Globus pallidus (tissue), 1 donor: ENCODE measurements at regions not wholly inside any gene's neighbourhood (a gene's known extent, or its start where the extent isn't known, plus 50 kb on each side); places are given as distances from the start of the nearest gene placed in this dataset.
A peak's percentile ranks its signal among the peaks of the same experiment; 100 is the strongest.
"Not testable (repeated sequence)": the region's sequence is repeated elsewhere in the genome, so short reads cannot be mapped to it uniquely, and the experiment has no call there.

Experiments used
- DNase-seq: peaks from one replicate; pipeline ENCODE4 v3.0.0-alpha.2; 2015; ENCODE audit warnings: low spot score

DNA sequence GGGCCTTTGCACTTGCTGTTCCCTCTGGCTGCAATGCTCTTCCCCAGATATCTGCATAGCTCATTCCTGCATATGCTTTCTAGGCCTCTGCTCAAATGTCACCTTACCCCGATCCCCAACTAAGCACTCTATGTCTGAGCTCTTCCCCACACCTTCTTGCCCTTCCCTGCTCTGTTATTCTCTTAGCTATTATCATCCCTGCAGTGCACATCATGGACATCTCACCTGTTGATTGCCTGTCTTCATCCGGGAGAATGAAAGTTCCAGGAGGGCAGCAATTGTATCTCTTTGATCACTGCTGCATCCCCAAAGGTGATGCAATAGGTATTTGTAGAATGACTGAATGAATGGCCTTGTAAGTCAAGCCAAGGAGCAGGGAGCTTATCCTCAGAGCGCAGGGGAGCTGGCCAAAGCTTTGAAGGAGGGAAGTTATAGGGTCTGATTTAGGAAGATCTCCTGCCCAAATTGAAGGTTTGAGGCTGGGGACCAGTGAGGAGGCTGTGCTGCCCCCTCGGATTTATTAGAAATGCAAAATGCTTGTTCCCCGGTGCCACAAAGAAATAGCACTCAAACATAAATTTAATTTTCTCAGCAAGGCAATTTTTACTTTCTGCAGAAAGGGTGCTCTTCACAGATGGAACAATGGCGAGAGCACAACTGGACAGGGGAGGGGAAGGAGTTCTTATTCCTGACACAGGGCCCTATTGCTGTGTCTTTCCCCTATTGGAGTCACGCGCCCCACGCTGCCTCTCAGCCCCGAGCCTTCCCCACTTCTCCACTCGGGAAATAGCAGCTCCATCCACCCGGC is 631.1 kb downstream of the MATN1 start:
- no peak for DNase-seq

DNA sequence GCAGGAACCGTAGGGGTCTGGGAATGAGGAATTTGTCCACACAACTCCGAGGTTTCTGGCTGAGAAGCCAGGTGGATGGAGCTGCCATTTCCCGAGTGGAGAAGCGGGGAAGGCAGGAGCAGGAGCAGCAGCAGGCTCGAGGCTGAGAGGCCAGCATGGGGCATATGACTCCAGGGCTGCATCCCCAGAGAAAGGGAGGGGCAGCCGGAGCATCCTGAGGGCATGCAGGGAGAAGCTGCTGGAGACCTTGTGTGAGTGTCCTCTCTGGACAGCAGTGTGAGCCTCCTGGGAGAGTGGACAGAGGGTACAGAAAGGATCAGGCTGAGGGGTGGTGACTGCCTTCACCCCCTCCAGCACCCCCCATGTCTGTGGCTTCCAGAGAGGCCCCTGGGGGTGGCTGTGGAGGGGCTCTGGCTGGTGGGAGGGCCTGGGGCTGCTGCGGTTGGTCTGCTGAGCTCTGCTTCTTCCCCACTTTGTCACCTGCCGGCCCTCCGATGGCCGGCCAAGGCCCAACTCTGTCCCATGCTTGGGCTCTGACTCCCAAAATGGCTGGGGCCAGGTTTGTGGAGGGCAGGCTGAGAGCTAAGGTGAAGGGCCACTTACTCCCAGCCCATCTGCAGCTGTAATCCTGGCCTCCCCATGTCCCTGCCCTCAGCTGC is 633.1 kb downstream of the MATN1 start:
- no peak for DNase-seq

DNA sequence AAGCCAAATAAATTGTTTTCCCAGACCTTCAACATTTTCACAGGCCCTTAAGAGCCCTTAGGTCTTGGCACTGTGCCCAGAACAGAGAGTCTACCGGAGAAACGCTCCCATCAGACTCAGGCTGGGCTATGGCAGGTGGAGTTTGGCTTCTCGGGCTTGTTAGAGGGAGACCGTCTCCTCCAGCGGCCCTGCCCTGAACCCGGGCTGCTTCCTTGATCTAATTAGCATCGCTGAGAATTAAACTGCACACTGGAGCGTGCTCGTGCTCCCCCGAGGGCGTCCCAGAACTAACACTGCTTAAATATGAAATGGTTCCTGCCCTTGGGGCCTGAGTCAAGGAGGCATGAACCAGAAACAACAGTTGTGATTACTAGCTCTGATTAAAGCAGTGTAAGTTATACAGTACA is 634.4 kb downstream of the MATN1 start:
- DNase-seq = no peak

DNA sequence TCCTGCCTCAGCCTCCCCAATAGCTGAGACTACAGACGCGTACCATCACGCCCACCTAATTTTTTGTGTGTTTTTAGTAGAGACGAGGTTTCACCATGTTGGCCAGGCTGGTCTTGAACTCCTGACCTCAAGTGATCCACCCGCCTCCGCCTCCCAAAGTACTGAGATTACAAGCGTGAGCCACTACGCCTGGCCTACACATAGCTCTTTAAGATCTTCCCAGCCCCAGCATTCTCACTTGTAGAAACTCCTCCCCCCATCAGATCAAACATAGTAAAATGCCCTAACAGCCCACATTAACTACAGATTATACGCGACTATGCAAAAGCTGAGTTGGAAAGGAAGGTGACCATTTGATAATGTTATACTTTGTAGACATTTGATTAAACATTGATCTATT is 634.8 kb downstream of the MATN1 start:
- no peak for DNase-seq

DNA sequence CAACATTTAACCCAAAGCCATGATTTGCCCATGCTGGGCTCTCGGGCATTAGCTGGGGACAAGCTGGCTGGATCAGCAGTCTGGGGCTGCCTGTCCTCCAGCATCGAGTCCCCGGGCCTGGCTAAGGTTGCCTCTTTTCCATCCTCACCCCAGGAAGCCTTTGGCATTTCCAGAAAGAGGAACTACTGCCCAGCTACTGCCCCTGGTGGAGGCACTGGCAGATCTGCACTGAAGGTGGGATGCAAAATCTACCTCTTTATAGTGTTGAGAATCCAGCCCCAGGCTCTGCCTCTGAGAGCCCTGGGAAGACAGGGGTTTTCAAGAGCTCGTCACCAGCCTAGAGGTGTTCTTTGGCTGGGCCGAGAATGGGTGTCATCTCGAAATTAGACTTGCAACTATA is 635.9 kb downstream of the MATN1 start:
- no peak for DNase-seq

DNA sequence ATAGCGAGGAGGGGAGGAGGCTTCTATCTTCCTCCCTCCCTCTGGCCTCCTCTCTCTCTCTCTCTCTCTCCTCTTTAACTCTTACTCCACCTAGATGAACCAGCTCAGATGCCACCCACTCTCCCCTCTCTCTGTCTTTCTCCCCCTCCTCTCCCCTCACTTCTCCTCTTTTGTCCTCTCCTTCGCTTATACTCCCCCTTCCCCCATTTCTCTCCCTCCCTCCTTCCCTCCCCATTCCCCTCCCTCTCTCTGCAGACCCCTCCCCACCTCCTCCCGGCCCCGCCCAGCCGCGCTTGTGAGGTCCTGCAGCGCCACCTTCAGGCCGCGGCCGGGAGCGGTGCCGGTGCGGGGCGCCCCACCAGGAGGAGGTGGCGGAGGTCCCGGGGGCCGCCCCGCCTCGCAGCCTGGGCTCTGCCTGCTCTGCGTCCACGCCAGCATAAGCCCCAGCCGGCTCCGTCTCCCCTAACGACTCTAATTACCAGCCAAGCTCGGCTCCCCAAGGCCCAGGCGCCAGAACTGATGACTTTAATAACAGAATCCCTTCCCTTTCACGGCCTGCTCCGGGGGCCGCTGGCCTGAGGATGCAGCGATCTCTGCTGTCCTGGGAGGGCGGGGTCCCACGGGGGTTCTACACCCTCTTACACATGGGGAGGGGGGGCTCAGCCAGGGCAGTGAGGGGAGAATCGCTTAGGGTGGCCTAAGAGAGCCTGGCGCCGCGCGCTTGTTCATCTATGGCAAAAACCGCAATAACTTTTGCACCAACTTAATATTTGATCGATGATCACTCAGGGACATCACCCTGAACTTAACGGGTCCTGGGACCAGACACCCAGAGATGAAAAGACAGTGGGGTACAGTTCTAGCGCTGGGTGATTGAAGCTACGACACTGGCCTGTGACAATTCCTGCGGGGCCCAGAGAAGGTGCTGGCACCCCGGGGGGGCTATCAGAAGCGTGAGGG is 637.3 kb downstream of the MATN1 start:
- DNase-seq = peak; percentile 3

GRCh38 chr1:30084909-30085571 is 638.3 kb downstream of the MATN1 start:
- DNase-seq = no peak

GRCh38 chr1:30083800-30084464 is 639.5 kb downstream of the MATN1 start:
- no peak for DNase-seq

GRCh38 chr1:30081379-30082102 is 641.8 kb downstream of the MATN1 start:
- no peak for DNase-seq

DNA sequence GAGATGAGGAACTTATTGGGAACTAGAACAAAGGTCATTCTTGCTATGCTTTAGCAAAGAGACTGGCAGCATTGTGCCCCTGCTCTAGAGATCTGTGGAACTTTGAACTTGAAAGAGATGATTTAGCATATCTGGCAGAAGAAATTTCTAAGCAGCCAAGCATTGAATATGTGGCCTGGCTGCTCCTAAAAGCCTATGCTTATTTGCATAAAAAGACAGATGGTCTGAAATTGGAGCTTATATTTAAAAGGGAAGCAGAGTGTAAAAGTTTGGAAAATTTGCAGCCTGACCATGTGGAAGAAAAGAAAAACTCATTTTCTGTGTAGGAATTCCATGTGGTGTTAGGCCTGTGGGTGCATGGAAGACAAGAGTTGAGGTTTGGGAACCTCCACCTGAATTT is 647.5 kb downstream of the MATN1 start:
- not testable (repeated sequence) for DNase-seq

- no peak for DNase-seq
These were observed 654.5 kb downstream of the MATN1 start for GRCh38 chr1:30068787-30069472.

GRCh38 chr1:30064547-30064946 is 658.8 kb downstream of the MATN1 start:
- DNase-seq = no peak

GRCh38 chr1:30063621-30064280 is 659.6 kb downstream of the MATN1 start:
- no peak for DNase-seq

- no peak for DNase-seq
These were observed 661.8 kb downstream of the MATN1 start for GRCh38 chr1:30061292-30062220.

DNA sequence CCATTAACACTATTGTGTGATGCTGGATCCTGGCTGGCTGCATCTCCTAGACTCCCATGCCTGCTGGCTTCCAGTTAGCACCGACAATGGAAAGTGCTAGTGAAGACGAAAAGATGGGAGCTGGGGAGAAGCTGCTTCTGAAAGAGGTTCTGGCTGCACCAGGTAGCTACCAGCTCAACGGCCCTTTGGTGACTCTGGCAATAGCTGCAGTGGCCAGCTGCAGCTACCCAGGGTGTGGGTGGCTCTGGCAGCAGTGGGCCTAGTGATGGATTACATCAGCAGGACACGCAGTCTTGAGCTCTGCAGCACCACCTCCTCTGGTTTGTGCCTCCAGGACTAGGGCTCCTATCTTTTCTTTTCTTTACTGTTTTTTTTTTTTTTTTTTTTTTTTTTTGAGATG is 662.6 kb downstream of the MATN1 start:
- no peak for DNase-seq

GRCh38 chr1:30058970-30059369 is 664.4 kb downstream of the MATN1 start:
- no peak for DNase-seq

- no peak for DNase-seq
These were observed 669.3 kb downstream of the MATN1 start for GRCh38 chr1:30054126-30054525.

- DNase-seq = no peak
These were observed 671.2 kb downstream of the MATN1 start for GRCh38 chr1:30052178-30052577.
